ENCODE measurements at regions not wholly inside any gene's neighbourhood (a gene's known extent, or its start where the extent isn't known, plus 50 kb on each side); places are given as distances from the start of the nearest gene placed in this dataset.

DNA sequence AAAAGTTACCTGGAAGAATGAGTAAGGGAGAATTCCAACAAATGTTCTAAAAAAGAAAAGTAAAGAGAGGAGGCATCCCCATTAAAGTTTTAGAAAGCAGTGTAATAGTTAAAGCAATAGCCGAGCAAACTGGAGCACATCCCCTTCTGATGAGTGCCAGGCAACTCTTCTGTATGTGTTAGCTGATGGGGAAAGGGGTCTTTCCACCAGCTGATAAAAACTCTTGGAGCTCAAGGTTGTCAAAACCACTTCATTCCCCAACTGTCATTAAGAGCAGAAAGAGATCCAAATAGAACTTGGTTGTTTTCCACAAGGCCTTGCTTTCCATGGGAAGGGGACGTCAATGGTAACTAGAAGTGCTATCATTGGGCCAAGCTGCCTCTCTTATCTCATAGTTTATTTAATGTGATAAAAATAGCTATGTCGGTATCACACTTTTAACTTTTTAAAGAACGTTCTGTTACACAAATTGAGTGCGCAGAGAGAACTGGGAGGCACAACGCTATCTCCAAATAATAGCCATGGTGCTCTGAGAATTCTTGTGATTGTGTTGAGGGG lies 116.9 kb downstream of the POLR2M start:
- no peak for DNase-seq (ENCODE audit: low spot score)

DNA sequence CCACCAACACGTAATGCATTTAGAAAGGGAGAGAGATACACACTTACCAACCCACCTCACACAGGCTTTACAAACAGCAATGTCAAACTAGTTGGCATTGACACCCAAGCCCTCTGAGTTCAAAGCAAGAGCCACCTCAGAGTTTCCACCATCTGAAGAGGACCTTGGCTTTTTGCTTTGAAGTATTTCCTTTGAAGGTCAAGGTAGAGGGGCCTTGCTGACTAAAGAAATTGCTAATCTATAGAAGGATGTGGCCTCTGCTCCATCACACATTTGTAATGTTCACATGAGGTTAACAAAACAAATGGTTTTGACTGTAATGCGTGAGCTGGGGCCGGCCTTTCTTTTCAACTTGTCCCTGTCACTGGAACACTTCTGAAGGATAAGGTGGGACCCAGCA lies 117.7 kb downstream of the POLR2M start:
- DNase-seq (ENCODE audit: low spot score): no peak

DNA sequence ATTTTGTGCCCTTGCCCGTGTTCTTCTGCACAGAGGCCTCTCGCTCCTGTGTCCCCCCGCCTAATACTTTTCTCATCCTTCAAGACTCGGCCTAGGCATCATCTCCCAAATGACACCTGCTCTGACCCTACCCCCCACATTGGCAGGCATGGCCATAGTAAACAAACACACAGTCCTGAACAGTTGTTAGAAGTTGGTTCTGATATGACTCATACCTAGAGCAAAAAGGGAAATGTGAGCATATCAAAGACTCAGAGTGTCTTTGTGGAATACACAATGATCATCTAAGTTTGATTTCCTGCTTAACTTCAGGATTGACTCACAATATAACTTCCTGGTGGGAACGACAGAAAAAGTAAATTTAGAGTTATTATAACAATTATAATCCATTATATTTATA lies 120.5 kb downstream of the POLR2M start:
- DNase-seq (ENCODE audit: low spot score): no peak

DNA sequence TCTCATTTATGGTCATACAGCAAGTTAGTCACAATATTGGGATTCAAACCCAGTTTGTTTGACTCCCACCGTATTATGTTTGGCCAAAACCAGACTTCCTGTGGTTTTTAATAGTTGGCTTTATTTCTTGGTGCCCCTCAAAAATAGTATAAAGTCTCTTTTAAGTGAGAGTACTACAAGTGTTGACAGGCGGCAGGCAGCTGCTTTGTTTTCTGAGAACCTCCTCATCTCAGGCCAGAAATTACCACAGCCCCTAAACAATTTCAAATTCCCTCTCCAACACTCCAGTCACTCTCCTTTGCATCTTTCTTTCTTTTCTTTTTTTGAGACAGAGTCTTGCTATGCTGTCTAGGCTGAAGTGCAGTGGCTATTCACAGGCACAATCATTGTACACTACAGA lies 121.5 kb downstream of the POLR2M start:
- DNase-seq (ENCODE audit: low spot score): no peak

DNA sequence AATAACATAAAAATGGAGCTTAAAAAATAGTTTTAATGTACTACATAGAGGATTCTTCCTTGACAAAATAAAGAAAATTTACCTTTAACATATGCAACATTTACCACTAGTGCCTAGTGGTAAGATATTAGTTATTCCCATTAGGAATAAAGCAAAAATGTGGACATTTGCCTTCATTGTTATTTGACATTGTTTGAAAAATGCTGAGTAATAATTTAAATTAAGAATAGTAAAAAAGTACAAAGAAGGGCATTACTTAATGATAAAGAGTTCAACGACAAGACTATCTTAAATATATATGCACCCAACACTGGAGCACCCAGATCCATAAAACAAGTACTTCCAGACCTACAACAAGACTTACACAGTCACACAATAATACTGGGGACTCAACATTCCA lies 125.7 kb downstream of the POLR2M start:
- DNase-seq (ENCODE audit: low spot score): no peak

DNA sequence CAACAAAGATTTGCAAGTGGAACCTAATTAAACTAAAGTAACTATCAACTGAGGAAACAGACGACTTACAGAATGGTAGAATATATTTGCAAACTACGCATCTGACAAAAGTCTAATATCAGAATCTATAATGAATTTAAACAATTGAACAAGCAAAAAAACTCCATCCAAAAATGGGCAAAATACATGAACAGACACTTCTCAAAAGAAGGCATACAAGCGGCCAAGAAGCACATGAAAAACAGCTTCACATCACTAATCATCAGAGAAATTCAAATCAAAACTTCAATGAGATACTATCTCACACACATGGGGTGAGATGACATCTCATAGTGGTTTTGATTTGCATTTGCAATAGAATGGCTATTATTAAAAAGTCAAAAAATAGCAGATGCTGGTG lies 128.6 kb downstream of the POLR2M start:
- DNase-seq (ENCODE audit: low spot score): no peak

DNA sequence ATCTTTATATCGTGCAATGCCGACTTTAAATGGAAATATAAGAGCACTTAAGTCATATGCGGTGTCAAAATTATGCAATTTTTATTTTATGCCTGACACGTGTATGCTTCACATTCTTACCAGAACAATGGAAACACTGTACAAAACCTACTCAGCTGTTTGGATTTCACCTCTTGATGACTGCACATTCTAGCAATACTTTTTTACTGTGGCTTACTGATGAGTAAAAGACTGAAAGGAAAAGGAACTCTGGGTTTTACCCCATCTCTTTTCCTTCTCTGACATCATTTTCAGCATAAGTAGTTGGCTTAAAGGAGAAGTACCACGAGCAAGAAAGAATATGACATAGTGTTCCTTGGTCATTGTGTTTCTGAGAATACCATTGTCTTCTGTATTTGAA lies 142.8 kb downstream of the POLR2M start:
- no peak for DNase-seq (ENCODE audit: low spot score)

DNA sequence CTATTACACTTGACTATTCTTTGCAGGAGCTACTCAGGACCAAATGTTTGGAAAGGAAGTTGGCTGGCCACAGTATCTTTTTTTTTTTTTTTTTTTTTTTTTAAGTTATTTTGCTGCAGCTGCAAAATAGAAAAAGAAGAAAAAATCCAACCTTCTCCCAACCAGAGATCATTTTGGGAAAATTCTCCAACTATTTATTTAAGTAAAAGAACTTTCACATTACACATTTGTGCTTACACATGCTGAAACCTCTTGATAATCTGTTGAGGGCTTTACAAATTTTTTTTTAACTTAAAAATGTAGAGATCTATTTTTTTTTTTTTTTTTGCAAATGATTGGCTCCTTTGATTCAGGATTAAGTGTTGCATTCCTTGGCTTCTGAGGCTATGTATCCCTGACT lies 148.0 kb downstream of the POLR2M start:
- no peak for DNase-seq (ENCODE audit: low spot score)

DNA sequence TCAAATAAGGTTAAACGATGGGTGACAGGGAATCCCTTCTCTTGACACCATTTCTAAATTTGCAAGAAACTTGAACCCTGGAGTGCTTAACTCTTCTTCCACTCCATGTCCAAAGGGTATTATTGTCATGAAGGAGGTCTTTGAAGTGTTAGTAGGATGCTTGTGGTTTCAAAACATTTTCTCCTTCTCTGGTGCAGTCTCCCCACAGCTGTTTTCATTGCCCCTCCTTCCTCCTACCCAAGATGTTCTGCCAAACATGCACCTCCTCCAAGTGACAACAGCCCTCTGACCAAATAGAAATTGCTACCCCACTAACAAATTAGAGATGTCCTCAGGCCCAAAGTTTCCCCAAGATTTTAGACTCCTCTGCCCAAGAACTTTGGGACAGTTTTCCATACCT lies 151.4 kb downstream of the POLR2M start:
- DNase-seq (ENCODE audit: low spot score): no peak

DNA sequence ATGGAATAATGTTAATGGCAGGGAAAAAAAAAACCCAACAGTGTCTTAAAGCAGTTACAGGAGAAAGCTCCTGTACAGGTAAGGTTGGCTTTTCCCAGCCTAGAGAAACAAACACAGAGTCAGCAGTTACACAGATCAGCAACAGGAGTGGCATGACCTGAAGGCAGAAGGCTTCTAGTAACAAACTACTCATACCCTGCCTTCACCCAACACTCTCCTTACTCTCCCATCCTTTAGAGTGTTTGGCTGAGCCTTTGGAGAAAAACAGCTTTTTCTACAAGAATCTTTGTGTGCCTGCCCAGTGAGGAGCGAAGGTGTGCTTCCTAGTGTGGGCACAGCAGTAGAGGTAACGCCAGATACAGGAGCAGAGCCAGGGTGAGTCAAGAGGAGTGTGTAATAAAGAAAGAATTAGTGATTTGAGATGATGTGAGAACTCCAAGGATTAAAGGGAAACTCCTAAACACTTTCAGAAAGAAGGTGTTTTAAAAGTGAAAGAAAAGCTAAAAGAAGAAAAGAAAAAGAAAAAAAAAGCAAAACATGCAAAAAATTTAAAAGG lies 152.7 kb downstream of the POLR2M start:
- no peak for DNase-seq (ENCODE audit: low spot score)

DNA sequence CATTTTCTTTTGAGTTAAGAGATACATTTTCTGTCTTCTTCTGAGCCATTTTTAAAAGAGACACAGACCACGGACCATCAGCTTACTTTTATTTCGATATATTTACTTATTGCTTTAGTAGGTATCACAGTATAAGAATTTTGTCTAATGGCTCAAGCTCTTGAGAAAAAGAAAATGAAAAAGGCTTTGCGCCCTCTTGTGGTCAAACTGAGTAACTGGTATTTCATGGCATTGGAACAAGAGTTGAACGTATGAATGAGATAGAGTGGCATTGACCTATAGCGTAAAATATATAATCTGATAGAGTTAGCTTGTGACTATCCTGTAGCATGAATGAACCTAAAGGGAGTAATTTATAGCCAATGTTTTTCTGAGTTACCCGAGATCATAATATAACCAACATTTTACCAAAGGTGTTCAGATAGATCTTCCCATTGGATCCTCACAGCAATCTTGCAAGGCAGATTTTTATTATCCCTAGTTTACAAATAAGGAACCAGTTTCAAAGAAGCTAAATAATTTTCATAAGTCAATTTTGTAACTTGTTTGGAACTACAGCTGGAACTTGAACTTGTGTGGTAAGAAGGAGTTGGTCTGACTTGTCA lies 154.6 kb downstream of the POLR2M start:
- peak; percentile 48 for DNase-seq (ENCODE audit: low spot score)

DNA sequence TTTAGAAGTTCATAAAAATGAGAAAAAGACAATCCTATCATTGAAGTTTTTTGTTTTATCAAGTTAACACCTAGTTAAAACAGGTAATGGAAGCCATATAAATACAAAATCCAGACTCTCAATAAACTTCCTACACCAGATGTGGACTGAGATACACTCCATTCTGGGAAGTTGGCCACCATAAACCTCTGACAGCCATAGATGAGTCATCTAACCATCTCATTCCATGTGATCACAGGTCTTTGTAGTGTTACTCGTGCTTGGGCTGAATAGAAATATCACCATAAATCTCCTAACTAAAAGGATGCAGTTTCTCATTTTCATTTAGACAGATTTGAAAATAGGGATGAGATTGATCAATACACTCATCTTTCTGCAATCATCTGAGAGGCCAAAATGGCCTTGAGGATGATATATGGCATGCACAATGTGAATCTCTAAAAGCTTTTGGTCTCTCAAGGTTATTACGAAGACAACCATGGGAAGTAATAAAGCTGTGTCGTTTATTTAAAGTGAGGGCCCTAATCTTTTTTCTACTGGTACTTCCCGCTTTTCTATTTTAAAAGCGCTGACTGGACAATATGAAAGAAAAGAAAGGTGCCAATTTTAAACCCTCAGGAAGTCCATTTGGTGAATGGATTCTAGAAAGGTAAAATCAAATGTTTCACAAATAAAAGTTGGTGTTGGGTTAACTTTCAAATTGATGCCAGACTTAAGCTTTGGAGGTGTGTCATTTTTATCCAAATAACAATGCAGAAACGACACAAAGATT lies 155.5 kb downstream of the POLR2M start:
- DNase-seq (ENCODE audit: low spot score): peak; percentile 72

DNA sequence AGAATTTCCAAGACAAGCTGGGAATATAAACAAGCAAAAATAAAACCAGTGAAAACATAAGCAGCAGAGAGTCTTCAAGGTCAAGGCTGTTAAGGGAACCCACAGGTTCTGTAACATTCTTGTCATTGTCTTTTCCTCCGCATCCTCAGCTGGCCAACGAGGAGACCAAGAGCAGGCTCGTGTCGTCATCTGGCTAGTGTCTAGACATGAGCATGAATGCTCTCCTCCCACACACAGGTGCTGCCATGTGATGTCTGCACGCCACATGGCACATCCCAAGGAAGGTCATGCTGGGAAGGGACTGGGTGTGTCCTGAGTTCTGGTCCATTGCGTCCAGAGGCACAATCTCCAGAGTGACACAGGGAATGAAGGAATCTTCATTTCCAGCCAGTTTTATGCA lies 156.2 kb downstream of the POLR2M start:
- no peak for DNase-seq (ENCODE audit: low spot score)

DNA sequence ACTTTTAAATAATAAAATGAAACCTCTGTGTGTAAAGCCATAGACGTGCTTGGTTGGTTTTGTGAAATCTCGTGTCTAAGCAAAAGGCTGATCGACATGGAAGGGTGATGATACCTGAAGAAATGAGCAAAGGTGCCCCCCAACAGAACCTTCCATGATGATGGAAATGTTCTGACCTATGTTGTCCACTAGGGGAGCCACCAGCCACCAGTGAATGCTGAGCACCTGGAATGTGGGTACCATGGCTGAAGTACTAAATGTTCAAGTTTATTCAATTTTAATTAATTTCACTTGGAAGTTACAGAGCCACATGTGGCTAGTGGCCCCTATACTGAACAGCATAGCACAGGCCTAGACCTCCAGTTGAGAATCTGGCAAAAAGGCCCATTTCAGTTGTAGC lies 158.8 kb downstream of the POLR2M start:
- DNase-seq (ENCODE audit: low spot score): no peak

DNA sequence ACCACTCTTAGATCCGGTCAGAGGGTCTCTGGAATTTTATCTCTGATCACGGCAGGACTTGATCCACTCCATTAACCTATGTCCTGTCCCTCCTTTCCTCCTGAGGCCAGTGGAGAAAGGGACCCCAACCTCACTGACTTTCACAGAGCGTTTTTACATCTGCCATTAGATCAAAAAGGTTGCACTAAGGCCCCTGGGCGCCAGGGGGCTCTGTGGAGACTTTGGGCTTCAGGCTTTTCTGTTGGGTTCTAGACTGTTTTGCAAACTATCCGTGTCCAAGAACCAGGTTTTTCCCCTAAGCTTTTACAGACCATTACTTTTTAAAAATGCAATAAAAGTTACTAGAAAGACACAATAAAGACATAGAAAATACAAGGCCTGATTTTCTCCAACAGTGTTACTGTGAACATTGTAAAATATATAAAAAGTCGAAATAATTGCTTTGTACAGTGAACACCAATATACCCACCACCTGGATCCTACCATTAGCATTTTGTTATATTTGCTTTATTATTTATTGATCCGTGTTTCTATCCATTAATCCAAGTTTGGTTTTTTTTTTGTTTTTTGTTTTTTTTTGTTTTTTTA lies 159.7 kb downstream of the POLR2M start:
- DNase-seq (ENCODE audit: low spot score): peak; percentile 21

DNA sequence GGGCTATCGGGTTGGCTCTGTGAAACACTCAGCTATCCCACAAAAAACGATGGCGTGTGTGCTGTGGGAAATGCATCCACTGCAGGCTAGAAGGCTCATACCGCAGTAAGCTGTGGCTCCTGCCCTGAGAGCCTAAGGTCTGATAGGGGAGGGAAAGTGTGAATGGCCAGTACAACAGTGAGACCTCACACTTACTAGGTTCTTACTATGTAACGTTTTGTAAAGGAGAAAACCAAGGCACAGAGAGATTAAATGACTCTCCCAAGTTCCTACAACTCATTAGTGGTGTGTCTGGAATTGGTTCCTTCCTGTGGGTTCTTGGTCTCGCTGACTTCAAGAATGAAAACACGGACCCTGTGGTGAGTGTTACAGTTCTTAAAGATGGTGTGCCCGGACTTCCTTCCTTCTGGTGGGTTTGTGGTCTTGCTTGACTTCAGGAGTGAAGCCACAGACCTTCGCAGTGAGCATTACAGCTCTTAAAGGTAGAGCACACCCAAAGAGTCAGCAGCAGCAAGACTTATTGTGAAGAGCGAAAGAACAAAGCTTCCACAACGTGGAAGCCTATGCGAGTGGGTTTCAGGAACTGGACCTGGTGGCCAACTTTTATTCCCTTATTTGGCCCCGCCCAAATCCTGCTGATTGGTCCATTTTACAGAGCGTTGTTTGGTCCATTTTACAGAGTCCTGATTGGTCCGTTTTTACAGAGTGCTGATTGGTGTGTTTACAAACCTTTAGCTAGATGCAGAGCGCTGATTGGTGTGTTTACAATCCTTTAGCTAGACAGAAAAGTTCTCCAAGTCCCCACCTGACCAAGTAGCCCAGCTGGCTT lies 161.7 kb downstream of the POLR2M start:
- DNase-seq (ENCODE audit: low spot score): no peak

DNA sequence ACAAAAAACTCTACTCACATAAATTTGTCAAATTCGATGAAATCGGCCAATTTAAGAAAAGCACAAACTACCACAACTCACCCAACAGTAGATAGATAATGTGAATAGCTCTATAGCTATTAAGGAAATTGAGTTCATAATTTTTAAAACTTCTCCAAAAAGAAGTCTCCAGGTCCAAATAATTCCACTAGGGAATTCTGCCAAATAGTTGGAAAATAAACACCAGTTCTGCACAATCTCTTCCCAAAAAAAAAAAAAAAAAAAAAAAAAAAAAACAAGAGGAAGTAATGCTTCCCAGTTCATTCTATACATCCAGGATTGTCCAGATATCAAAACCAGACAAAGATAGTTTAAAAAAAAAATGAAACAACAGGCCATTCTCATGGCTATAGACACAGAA lies 164.2 kb downstream of the POLR2M start:
- DNase-seq (ENCODE audit: low spot score): no peak

DNA sequence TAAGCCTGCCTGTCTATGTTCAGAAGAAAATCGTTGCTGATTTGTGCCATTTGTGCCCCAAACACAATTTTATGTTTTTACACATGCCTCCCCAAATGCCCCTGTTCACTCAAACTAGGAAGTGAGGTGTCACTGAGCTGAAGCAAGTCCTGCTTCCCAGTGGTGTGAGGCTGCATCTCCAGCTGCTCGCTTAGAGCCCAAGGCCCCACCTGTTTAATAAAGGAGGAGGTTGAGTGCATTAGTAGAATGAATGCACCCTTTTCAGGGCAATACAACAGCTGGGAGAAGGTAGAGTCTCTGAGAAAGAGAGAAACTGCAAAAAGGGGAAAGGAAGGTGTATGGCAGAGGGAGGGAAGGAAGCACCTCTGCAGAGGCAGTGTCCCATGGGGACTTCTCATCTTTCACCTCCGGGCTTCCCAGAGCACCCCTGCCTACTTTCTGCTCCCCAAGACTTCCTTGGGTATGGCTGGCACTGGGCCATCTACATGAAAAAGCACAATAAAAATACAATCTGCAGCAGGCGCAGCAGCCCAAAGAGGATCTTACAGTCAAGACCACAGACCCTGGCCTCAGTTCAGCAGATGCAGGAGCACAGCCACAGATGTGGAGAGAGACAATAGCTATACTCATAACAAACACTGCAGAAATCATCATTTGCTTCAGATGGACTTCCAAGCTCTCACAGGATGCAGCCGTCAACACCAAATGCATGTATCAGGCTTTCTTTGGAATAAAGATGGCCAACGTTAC lies 165.9 kb downstream of the POLR2M start:
- DNase-seq (ENCODE audit: low spot score): no peak

DNA sequence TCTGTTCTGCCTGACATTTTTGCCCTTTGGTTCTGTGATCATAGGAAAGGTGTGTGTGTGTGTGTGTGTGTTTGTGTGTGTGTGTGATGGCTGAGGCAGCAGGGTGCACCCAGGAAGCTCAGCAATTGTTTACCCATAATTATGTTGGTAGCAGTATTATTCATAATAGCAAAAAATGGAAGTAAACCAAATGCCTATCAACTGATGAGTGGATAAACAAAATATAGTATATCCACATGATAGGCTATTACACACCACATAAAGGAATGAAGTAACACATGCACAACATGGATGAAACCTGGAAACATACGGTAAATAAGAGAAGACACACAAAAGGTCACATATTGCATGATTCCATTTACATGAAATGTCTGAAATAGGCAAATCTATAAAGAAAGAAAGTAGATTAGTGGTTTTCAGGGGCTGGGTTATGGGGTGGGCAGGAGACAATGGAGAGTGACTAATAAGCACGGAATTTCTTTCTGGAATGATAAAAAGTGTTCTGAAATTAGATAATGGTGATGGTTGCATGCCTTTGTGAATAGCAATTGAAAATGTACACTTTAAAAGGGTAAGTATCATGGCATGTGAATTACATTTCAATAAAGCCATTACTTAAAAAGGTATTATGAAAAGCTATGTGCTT lies 167.2 kb downstream of the POLR2M start:
- DNase-seq (ENCODE audit: low spot score): no peak

DNA sequence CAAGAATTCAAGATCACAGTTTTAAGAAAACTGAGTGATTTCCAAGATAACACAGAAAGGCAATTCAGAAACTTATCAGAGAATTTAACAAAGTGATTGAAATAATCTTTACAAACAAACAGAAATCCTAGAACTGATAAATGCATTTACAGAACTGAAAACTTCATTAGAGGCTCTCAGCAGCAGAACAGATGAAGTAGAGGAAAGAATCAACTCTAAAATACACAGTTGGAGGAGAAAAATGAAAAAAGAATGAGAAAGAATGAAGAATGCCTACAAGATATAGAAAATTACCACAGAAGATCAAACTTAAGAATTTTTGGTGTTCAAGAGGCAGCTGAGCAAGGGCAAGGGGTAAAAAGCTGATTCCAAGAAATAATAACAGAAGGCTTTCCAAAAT lies 168.8 kb downstream of the POLR2M start:
- no peak for DNase-seq (ENCODE audit: low spot score)

DNA sequence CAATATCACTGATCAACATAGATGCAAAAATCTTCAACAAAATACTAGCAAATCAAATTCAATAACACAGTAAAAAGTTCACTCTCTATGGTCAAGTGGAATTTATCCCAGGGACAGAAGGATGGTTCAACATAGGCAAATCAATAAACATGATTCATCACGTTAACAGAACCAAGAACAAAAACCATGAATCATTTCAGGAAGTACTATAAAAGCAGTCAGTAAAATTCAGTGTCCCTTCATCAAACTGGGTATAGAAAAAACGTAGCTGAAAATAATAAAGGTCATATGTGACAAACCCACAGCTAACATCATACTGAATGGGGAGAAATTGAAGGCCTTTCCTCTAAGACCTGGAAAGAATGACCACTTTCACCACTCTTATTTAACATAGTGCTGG lies 172.1 kb downstream of the POLR2M start:
- no peak for DNase-seq (ENCODE audit: low spot score)

All from H4 (cell line).